ENCODE measurements at regions not wholly inside any gene's neighbourhood (a gene's known extent, or its start where the extent isn't known, plus 50 kb on each side); places are given as distances from the start of the nearest gene placed in this dataset.

GRCh38 chr7:67554986-67555385, 558.4 kb downstream of the TYW1 start:
- in situ Hi-C loops (cut with HindIII; ENCODE audit: low pct_ligation_motif_present, low sequenced_read_pairs): no loop called here

GRCh38 chr7:67564959-67565358, 568.3 kb downstream of the TYW1 start:
- Histone ChIP-seq H3K27ac (no peak overlapping the region), H3K27me3 (replicated peaks) (no peaks in the 10 kb centered on the region), H3K4me3 (ENCODE audit: low read depth, low read length) (no peak overlapping the region), H3K36me3 (replicated peaks) (no peaks in the 10 kb centered on the region)
- TF ChIP-seq, protein P1, sequence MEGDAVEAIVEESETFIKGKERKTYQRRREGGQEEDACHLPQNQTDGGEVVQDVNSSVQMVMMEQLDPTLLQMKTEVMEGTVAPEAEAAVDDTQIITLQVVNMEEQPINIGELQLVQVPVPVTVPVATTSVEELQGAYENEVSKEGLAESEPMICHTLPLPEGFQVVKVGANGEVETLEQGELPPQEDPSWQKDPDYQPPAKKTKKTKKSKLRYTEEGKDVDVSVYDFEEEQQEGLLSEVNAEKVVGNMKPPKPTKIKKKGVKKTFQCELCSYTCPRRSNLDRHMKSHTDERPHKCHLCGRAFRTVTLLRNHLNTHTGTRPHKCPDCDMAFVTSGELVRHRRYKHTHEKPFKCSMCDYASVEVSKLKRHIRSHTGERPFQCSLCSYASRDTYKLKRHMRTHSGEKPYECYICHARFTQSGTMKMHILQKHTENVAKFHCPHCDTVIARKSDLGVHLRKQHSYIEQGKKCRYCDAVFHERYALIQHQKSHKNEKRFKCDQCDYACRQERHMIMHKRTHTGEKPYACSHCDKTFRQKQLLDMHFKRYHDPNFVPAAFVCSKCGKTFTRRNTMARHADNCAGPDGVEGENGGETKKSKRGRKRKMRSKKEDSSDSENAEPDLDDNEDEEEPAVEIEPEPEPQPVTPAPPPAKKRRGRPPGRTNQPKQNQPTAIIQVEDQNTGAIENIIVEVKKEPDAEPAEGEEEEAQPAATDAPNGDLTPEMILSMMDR (IDR thresholded peaks at IDR 0.05; ENCODE audit: low read depth, low read length, missing control alignments): no peak
- no peak for DNase-seq
- in situ Hi-C loops (cut with HindIII; ENCODE audit: low pct_ligation_motif_present, low sequenced_read_pairs): no loop called here

More at GRCh38 chr7:67554986-67555385, 558.4 kb downstream of the TYW1 start:
- H3K27me3 ChIP-seq (replicated peaks): no peaks in the 10 kb centered on the region
- TF ChIP-seq, protein P1 (IDR thresholded peaks at IDR 0.05; ENCODE audit: low read depth, low read length, missing control alignments): no peak
- H3K36me3 ChIP-seq (replicated peaks): no peaks in the 10 kb centered on the region
- no peak overlapping the region for H3K4me3 ChIP-seq (ENCODE audit: low read depth, low read length)
- H3K27ac ChIP-seq: no peak overlapping the region
- DNase-seq: no peak

DNA sequence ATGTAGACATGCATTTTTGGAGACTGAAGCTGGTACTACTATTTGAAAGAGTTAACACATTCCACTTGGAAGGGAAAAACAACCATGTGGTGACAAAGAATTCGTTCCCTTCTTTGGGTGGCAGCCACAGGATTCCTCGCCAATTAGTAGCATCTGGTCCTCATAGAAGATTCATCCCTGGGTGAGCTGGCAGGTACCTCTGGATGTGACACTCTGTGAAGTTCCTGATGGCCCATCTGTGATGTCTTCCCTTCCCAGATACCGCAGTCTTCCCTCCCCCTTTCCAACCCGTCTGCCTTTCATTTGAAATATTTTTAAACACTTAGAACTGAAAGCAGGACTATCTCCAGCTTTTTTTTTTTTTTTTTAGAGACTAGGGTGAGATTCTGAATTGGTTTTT, 569.5 kb downstream of the TYW1 start:
- Histone ChIP-seq H3K36me3 (replicated peaks) (no peaks in the 10 kb centered on the region), H3K4me3 (ENCODE audit: low read depth, low read length) (no peak overlapping the region), H3K27ac (no peak overlapping the region), H3K27me3 (replicated peaks) (no peaks in the 10 kb centered on the region)
- TF ChIP-seq, protein P1 (IDR thresholded peaks at IDR 0.05; ENCODE audit: low read depth, low read length, missing control alignments): no peak
- no peak for DNase-seq
- in situ Hi-C loops (cut with HindIII; ENCODE audit: low pct_ligation_motif_present, low sequenced_read_pairs): no loop called here

- in situ Hi-C loops (cut with HindIII; ENCODE audit: low pct_ligation_motif_present, low sequenced_read_pairs): no loop called here
- TF ChIP-seq, protein P1 (IDR thresholded peaks at IDR 0.05; ENCODE audit: low read depth, low read length, missing control alignments): no peak
Observed at GRCh38 chr7:67571026-67571545, 574.5 kb downstream of the TYW1 start.

DNA sequence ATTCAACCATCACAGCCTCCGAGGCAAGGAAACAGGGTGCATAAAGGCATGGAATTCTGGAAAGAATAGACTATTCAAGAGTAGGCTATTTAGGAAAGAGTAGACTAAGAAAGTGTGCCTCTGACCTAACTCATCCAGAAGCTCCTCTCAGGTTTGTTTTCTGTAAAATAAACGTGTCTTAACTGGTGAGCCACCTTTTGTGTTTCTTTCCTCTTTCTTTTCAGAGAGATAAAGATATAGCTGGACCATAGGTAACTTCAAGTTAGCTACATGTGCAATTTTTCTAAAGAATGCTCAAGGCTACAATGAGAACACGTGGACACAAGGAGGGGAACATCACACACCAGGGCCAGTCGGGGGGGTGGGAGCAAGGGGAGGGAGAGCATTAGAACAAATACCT, 577.0 kb downstream of the TYW1 start:
- in situ Hi-C loops (cut with HindIII; ENCODE audit: low pct_ligation_motif_present, low sequenced_read_pairs): no loop called here

More at GRCh38 chr7:67571026-67571545, 574.5 kb downstream of the TYW1 start:
- Histone ChIP-seq H3K36me3 (replicated peaks) (no peaks in the 10 kb centered on the region), H3K27me3 (replicated peaks) (no peaks in the 10 kb centered on the region), H3K4me3 (ENCODE audit: low read depth, low read length) (no peak overlapping the region), H3K27ac (no peak overlapping the region)
- no peak for DNase-seq

More for the DNA sequence above, 577.0 kb downstream of the TYW1 start:
- H3K36me3 ChIP-seq (replicated peaks): no peaks in the 10 kb centered on the region
- H3K27ac ChIP-seq: no peak overlapping the region
- no peak for DNase-seq
- H3K27me3 ChIP-seq (replicated peaks): no peaks in the 10 kb centered on the region
- no peak overlapping the region for H3K4me3 ChIP-seq (ENCODE audit: low read depth, low read length)
- TF ChIP-seq, protein P1 (IDR thresholded peaks at IDR 0.05; ENCODE audit: low read depth, low read length, missing control alignments): no peak
